AG10803 (cell line): ENCODE measurements at regions not wholly inside any gene's neighbourhood (a gene's known extent, or its start where the extent isn't known, plus 50 kb on each side); places are given as distances from the start of the nearest gene placed in this dataset.

Experiments
- DNase-seq: peaks from one replicate; pipeline ENCODE4 v3.0.0; 2010; ENCODE audit warnings: low read depth
- H3K4me3 ChIP-seq: 2 replicates; pipeline ENCODE4 v1.5.1; 2011; ENCODE audit warnings: mild to moderate bottlenecking, low read length, control low read depth
- TF ChIP-seq, protein P1 (sequence below): conservative IDR thresholded peaks from 2 replicates; pipeline ENCODE4 v1.5.1; 2011; ENCODE audit warnings: mild to moderate bottlenecking, low read length, control low read depth, inconsistent platforms

DNA sequence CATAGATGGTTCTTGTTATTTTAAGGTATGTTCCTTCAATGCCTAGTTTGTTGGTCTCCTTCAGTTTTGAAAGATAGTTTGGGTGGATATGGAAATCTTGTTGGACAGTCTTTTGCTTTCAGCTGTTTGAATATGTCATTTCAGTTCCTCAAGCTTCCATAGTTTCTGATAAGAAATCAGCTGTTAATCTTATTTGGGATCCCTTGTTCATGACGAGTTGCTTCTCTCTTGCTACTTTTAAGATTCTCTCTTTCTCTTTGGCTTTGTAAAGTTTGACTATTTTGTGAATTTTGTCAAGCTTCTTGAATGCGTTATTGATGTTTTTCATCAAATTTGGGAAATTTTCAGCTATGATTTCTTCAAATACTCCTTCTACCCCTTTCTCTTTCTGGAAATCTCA is 129.5 kb downstream of the GNL3L start:
- TF ChIP-seq, protein P1, sequence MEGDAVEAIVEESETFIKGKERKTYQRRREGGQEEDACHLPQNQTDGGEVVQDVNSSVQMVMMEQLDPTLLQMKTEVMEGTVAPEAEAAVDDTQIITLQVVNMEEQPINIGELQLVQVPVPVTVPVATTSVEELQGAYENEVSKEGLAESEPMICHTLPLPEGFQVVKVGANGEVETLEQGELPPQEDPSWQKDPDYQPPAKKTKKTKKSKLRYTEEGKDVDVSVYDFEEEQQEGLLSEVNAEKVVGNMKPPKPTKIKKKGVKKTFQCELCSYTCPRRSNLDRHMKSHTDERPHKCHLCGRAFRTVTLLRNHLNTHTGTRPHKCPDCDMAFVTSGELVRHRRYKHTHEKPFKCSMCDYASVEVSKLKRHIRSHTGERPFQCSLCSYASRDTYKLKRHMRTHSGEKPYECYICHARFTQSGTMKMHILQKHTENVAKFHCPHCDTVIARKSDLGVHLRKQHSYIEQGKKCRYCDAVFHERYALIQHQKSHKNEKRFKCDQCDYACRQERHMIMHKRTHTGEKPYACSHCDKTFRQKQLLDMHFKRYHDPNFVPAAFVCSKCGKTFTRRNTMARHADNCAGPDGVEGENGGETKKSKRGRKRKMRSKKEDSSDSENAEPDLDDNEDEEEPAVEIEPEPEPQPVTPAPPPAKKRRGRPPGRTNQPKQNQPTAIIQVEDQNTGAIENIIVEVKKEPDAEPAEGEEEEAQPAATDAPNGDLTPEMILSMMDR = no peak
- no peak overlapping the region for H3K4me3 ChIP-seq
- DNase-seq = no peak

DNA sequence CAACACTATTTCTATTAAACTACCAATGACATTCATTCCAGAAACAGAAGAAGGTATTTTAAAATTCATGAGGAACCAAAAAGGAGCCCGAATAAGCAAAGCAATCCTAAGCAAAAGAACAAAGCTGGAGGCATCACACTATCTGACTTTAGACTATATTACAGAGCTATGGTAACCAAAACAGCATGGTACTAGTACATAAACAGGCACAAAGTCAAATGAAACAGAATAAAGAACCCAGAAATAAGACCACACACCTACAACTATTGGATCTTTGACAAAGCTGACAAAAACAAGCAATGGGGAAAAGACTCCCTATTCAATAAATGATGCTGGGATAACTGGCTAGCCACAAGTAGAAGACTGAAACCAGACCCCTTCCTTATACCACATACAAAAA is 122.3 kb downstream of the ITIH6 start:
- TF ChIP-seq, protein P1 = no peak
- no peak overlapping the region for H3K4me3 ChIP-seq
- no peak for DNase-seq

- TF ChIP-seq, protein P1 = no peak
- H3K4me3 ChIP-seq = no peak overlapping the region
- no peak for DNase-seq
Observed at GRCh38 chrX:54695231-54695630, 102.8 kb downstream of the ITIH6 start.

GRCh38 chrX:54695816-54696487 is 102.1 kb downstream of the ITIH6 start:
- TF ChIP-seq, protein P1 = no peak
- H3K4me3 ChIP-seq = no peak overlapping the region
- DNase-seq = no peak
